Activated CD8-positive, alpha-beta T cell treated with anti-CD3 and anti-CD28 coated beads for 36 hours (primary cell): ENCODE measurements at regions not wholly inside any gene's neighbourhood (a gene's known extent, or its start where the extent isn't known, plus 50 kb on each side); places are given as distances from the start of the nearest gene placed in this dataset.

Experiments
- ATAC-seq: fragments of 200-7000 bp; cut with Tn5 transposase; one replicate; pipeline ENCODE4 v1.10.0; 2021; ENCODE audit warnings: mild to moderate bottlenecking, moderate library complexity
- CTCF ChIA-PET: fragments of 350-600 bp; sonication (Branson Sonifier 250); formaldehyde crosslinking; loops from one replicate; lab custom pipeline; 2021; ENCODE audit warnings: antibody characterized with exemption; lab: Charles Lee
- POLR2A ChIA-PET: fragments of 350-600 bp; sonication (Branson Sonifier 250); formaldehyde crosslinking; loops from one replicate; lab custom pipeline; 2021; ENCODE audit warnings: antibody characterized with exemption; lab: Charles Lee
- DNase-seq: peaks from one replicate; pipeline ENCODE4 v3.0.0-alpha.2; 2020
- H3K27ac Mint-ChIP-seq: one replicate; pipeline ENCODE4 v1.8.0; 2021; ENCODE audit warnings: mild to moderate bottlenecking, mixed read lengths
- H3K27me3 Mint-ChIP-seq: one replicate; pipeline ENCODE4 v1.8.0; 2021; ENCODE audit warnings: mixed read lengths
- H3K36me3 Mint-ChIP-seq: one replicate; pipeline ENCODE4 v1.8.0; 2021; ENCODE audit warnings: low read depth, mixed read lengths
- H3K4me1 Mint-ChIP-seq: one replicate; pipeline ENCODE4 v1.8.0; 2021; ENCODE audit warnings: low read depth, mixed read lengths
- H3K4me3 Mint-ChIP-seq: one replicate; pipeline ENCODE4 v1.8.0; 2021; ENCODE audit warnings: mild to moderate bottlenecking, moderate library complexity, mixed read lengths
- H3K9me3 Mint-ChIP-seq: one replicate; pipeline ENCODE4 v1.8.0; 2021; ENCODE audit warnings: mixed read lengths
- CTCF ChIP-seq: fragments of 200-600 bp; IDR thresholded peaks from one replicate; pipeline ENCODE4 v1.8.0; 2022; ENCODE audit warnings: antibody characterized with exemption, mild to moderate bottlenecking
- intact Hi-C: fragments of 100-400 bp; cut with micrococcal nuclease; formaldehyde crosslinking; loops from one replicate; pipeline ENCODE4 v1.10.0; 2022

DNA sequence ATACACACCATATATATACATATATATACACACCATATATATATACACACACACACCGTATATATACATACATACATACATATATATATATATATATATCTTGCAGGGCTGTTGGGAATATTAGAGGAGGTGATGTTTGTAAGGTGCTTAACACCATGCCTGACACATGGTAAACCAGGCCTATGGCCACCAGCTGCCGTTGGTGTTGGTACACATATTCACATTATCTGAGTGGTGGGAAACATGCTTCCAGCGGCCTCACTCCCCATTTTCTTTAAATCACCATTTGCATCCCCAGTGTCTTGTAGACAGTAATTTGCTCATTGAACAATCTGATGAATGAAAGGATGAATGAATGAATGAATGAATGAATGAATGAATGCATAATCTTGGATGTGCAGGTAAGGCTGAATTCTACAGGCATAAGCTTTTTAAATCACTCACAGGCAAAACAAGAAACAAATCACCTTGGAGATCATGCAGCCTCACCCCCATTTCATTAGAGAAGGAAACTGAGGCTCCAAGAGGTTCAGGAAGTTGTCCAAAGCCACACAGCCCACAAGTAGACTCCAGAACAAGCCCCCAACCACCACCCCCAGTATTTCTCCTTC, 527.8 kb downstream of the MIAT start:
- no peaks in the 10 kb centered on the region for H3K9me3 Mint-ChIP-seq
- H3K4me1 Mint-ChIP-seq = no peaks in the 10 kb centered on the region
- no peak overlapping the region for H3K4me3 Mint-ChIP-seq
- POLR2A ChIA-PET = interaction anchor here (0.6 kb wide), 1 partner anchor 126 kb away, joined by 3 read pairs; no protein-coding TSS in a partner anchor
- no peaks in the 10 kb centered on the region for H3K27me3 Mint-ChIP-seq
- CTCF ChIA-PET = interaction anchor here (1.6 kb wide), 1 partner anchor 12 kb away, joined by 3 read pairs; no protein-coding TSS in a partner anchor
- no peak overlapping the region for H3K27ac Mint-ChIP-seq
- ATAC-seq (no peak), DNase-seq (no peak)
- no peaks in the 10 kb centered on the region for H3K36me3 Mint-ChIP-seq
- intact Hi-C loops = no loop called here
- no peak for TF ChIP-seq CTCF

- H3K36me3 Mint-ChIP-seq = no peaks in the 10 kb centered on the region
- no peak overlapping the region for H3K27ac Mint-ChIP-seq
- intact Hi-C loops = no loop called here
- POLR2A ChIA-PET = interaction anchor here (0.6 kb wide), 1 partner anchor 127 kb away, joined by 3 read pairs; no protein-coding TSS in a partner anchor
- no peak for TF ChIP-seq CTCF
- no peak for DNase-seq
- ATAC-seq = no peak
- H3K4me3 Mint-ChIP-seq = no peak overlapping the region
- CTCF ChIA-PET = interaction anchor here (1.6 kb wide), 1 partner anchor 11 kb away, joined by 3 read pairs; no protein-coding TSS in a partner anchor
- H3K4me1 Mint-ChIP-seq = no peaks in the 10 kb centered on the region
- no peaks in the 10 kb centered on the region for H3K9me3 Mint-ChIP-seq
- H3K27me3 Mint-ChIP-seq = no peaks in the 10 kb centered on the region
Observed at GRCh38 chr22:27185760-27186302, 528.4 kb downstream of the MIAT start.

DNA sequence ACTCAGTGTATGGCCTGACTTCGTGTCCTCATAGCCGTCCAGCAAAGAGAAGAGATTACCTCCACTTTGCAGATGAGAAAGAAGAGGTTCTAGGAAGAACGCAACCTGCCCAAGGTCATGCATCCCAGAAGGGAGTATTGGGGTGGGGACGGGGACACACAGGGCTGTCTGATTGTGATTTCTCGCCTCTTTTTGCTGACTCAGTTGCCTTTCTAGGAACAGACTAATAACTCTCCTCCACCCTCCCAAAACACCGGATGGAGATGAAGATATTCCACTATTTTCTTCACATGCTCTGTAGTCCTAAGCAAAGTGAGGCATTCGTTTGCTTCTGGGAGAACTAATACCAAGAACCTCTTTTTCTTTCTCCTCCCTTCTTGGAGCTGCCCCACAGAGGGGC, 529.3 kb downstream of the MIAT start:
- H3K4me1 Mint-ChIP-seq = no peaks in the 10 kb centered on the region
- DNase-seq = no peak
- no peak for TF ChIP-seq CTCF
- no peaks in the 10 kb centered on the region for H3K27me3 Mint-ChIP-seq
- intact Hi-C loops = no loop called here
- POLR2A ChIA-PET = no interaction called here
- ATAC-seq = no peak
- H3K36me3 Mint-ChIP-seq = no peaks in the 10 kb centered on the region
- no peak overlapping the region for H3K27ac Mint-ChIP-seq
- CTCF ChIA-PET = no interaction called here
- H3K4me3 Mint-ChIP-seq = no peak overlapping the region
- H3K9me3 Mint-ChIP-seq = no peaks in the 10 kb centered on the region

DNA sequence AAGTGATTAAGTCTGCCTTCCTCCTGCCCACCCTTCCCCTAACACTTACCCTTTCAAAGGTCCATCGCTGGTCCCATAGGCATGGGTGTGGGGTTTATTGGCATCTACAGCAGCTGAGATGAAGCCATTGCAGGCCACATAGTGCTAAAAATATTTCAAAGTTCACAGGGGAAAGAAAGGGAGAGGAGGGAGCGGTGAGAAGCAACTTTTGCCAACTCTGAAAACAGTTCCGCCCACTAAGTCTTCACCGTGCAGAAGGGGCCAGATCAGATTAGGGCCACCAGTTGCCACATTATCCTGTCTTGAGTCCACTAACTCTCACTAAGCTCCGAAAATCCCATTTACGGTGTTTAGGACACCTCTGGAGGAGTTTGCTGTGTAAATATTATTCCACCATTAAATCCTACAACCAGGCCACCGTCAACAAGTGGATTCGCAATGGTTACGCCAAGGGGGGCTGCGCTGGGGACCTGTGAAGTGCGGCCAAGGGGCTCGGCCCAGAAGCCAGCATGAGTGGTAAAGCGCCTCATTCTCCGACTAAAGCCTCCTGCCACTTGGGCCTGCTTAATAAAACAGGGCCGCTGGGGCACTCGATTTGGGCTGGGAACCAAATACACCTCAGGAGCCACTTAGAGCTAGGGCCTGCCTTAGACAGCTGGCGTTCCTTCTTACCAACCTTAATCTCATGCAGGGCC, 534.9 kb downstream of the MIAT start:
- Mint-ChIP-seq H3K27ac (no peak overlapping the region), H3K4me3 (no peak overlapping the region), H3K9me3 (peaks cover 1% of the 10 kb centered on the region), H3K27me3 (no peaks in the 10 kb centered on the region), H3K36me3 (no peaks in the 10 kb centered on the region), H3K4me1 (no peaks in the 10 kb centered on the region)
- intact Hi-C loops = no loop called here
- CTCF ChIA-PET = no interaction called here
- no peak for DNase-seq
- no peak for ATAC-seq
- POLR2A ChIA-PET = no interaction called here
- TF ChIP-seq CTCF = no peak

DNA sequence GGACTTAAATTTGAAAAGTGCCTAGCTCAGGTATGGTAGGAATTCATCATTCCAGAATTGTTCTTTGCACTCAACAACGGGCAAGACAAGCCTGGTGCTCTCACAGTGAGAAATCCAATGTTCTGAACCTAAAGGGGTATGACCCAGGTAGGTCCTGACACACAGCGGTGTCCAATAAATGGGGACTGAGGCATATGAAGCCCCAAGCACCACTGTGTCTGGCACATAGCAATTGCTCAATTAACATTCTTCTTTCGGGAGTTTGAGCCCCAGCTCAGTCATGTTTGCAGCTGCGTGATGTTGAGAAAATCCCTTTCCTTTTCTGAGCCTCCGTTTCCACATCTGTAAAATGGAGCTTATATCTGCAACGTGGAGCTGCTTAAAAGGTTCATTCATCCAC, 535.8 kb downstream of the MIAT start:
- Mint-ChIP-seq H3K36me3 (no peaks in the 10 kb centered on the region), H3K9me3 (peaks cover 1% of the 10 kb centered on the region), H3K27me3 (no peaks in the 10 kb centered on the region), H3K4me1 (no peaks in the 10 kb centered on the region), H3K27ac (no peak overlapping the region), H3K4me3 (no peak overlapping the region)
- ATAC-seq (no peak), DNase-seq (no peak)
- ChIA-PET POLR2A (no interaction called here), CTCF (no interaction called here)
- intact Hi-C loops = no loop called here
- TF ChIP-seq CTCF = no peak
